Endodermal cell (in vitro differentiated cells): ENCODE measurements at regions not wholly inside any gene's neighbourhood (a gene's known extent, or its start where the extent isn't known, plus 50 kb on each side); places are given as distances from the start of the nearest gene placed in this dataset.

Experiments
- DNase-seq: peaks from one replicate; pipeline ENCODE4 v3.0.0-alpha.2; 2017
- H3K27ac ChIP-seq: 2 replicates; pipeline ENCODE4 v1.5.1; 2013; ENCODE audit warnings: mild to moderate bottlenecking, low read depth, low read length, moderate library complexity
- H3K27me3 ChIP-seq: 2 replicates; pipeline ENCODE4 v1.6.1; 2013; ENCODE audit warnings: mild to moderate bottlenecking, low read length, moderate library complexity; ENCODE audit not compliant: insufficient read depth, control insufficient read depth, poor library complexity, severe bottlenecking
- H3K36me3 ChIP-seq: 2 replicates; pipeline ENCODE4 v1.7.0; 2013; ENCODE audit warnings: mild to moderate bottlenecking, low read length, moderate library complexity; ENCODE audit not compliant: control insufficient read depth, insufficient read depth
- H3K4me1 ChIP-seq: one replicate; pipeline ENCODE4 v1.7.0; 2013; ENCODE audit warnings: low read length; ENCODE audit not compliant: control insufficient read depth, insufficient read depth
- H3K4me3 ChIP-seq: 2 replicates; pipeline ENCODE4 v1.5.1; 2013; ENCODE audit warnings: mild to moderate bottlenecking, low read length, moderate library complexity
- H3K9ac ChIP-seq: 2 replicates; pipeline ENCODE4 v1.6.1; 2013; ENCODE audit warnings: mild to moderate bottlenecking, low read length, moderate library complexity; ENCODE audit not compliant: poor library complexity, severe bottlenecking; ENCODE audit errors: extremely low read depth
- H3K9me3 ChIP-seq: 2 replicates; pipeline ENCODE4 v1.6.1; 2013; ENCODE audit warnings: mild to moderate bottlenecking, low read length, moderate library complexity; ENCODE audit not compliant: control insufficient read depth
- H3K27ac Mint-ChIP-seq: 2 replicates; pipeline ENCODE4 v1.8.0; 2020; ENCODE audit warnings: mixed read lengths
- H3K27me3 Mint-ChIP-seq: 2 replicates; pipeline ENCODE4 v1.8.0; 2021; ENCODE audit warnings: mild to moderate bottlenecking, mixed read lengths; ENCODE audit not compliant: insufficient read depth
- H3K36me3 Mint-ChIP-seq: 2 replicates; pipeline ENCODE4 v1.8.0; 2020; ENCODE audit warnings: low read depth, mixed read lengths
- H3K4me1 Mint-ChIP-seq: 2 replicates; pipeline ENCODE4 v1.8.0; 2020; ENCODE audit warnings: mixed read lengths
- H3K4me3 Mint-ChIP-seq: 2 replicates; pipeline ENCODE4 v1.8.0; 2020; ENCODE audit warnings: mild to moderate bottlenecking, moderate library complexity, mixed read lengths
- H3K9me3 Mint-ChIP-seq: 2 replicates; pipeline ENCODE4 v1.8.0; 2020; ENCODE audit warnings: mild to moderate bottlenecking, mixed read lengths
- CTCF ChIP-seq: fragments of 200-600 bp; sonication (generic); conservative IDR thresholded peaks from 2 replicates; pipeline ENCODE4 v1.5.0; 2021; ENCODE audit warnings: antibody characterized with exemption, mild to moderate bottlenecking
- WGBS, 2 experiments: methylation state at CpG; one replicate each; pipeline versions ENCODE4 v1.1.5 to v1.1.7; 2013; ENCODE audit warnings: missing lambda C conversion rate in 2 of 2, mixed read lengths in 1 of 2; ENCODE audit not compliant: insufficient coverage in 1 of 2, insufficient read length in 1 of 2; 5-methylcytosine and 5-hydroxymethylcytosine counted together

- Histone ChIP-seq H3K27me3 (no peaks in the 10 kb centered on the region), H3K4me3 (no peak overlapping the region), H3K4me1 (no peaks in the 10 kb centered on the region), H3K9me3 (no peaks in the 10 kb centered on the region), H3K36me3 (no peaks in the 10 kb centered on the region), H3K27ac (no peak overlapping the region), H3K9ac (no peak overlapping the region)
- no peaks in the 10 kb centered on the region for H3K4me1 Mint-ChIP-seq
- no peak overlapping the region for H3K4me3 Mint-ChIP-seq
- H3K36me3 Mint-ChIP-seq, result no peaks in the 10 kb centered on the region
- no peak for TF ChIP-seq CTCF
- WGBS, 2 experiments, result 58 to 71% methylated on average over 4 to 14 of the region's 14 CpGs
- H3K27ac Mint-ChIP-seq, result no peak overlapping the region
- H3K27me3 Mint-ChIP-seq, result no peaks in the 10 kb centered on the region
- DNase-seq, result no peak
- no peaks in the 10 kb centered on the region for H3K9me3 Mint-ChIP-seq
Observed at GRCh38 chr20:62577490-62577836, 64.8 kb upstream of the SLCO4A1 start.

- DNase-seq, result no peak
- WGBS, 2 experiments, result 74 to 81% methylated on average over 17 to 20 of the region's 20 CpGs
- H3K27me3 Mint-ChIP-seq, result no peaks in the 10 kb centered on the region
- no peaks in the 10 kb centered on the region for H3K27me3 ChIP-seq
- no peak overlapping the region for H3K4me3 Mint-ChIP-seq
- no peak overlapping the region for H3K27ac Mint-ChIP-seq
- no peak overlapping the region for H3K27ac ChIP-seq
- peak; percentile 17 for TF ChIP-seq CTCF
- no peaks in the 10 kb centered on the region for H3K36me3 ChIP-seq
- H3K4me3 ChIP-seq, result no peak overlapping the region
- no peaks in the 10 kb centered on the region for H3K36me3 Mint-ChIP-seq
- no peaks in the 10 kb centered on the region for H3K9me3 Mint-ChIP-seq
- no peaks in the 10 kb centered on the region for H3K4me1 ChIP-seq
- no peaks in the 10 kb centered on the region for H3K4me1 Mint-ChIP-seq
- no peak overlapping the region for H3K9ac ChIP-seq
- H3K9me3 ChIP-seq, result no peaks in the 10 kb centered on the region
Observed at GRCh38 chr20:62578294-62578897, 63.9 kb upstream of the SLCO4A1 start.

GRCh38 chr20:62580052-62580451, 62.3 kb upstream of the SLCO4A1 start:
- Histone ChIP-seq H3K27me3 (no peaks in the 10 kb centered on the region), H3K9me3 (no peaks in the 10 kb centered on the region), H3K9ac (no peak overlapping the region), H3K4me1 (no peaks in the 10 kb centered on the region), H3K27ac (no peak overlapping the region), H3K4me3 (no peak overlapping the region), H3K36me3 (no peaks in the 10 kb centered on the region)
- no peak for TF ChIP-seq CTCF
- no peaks in the 10 kb centered on the region for H3K9me3 Mint-ChIP-seq
- DNase-seq, result no peak
- no peak overlapping the region for H3K4me3 Mint-ChIP-seq
- H3K27me3 Mint-ChIP-seq, result no peaks in the 10 kb centered on the region
- H3K36me3 Mint-ChIP-seq, result no peaks in the 10 kb centered on the region
- no peak overlapping the region for H3K27ac Mint-ChIP-seq
- H3K4me1 Mint-ChIP-seq, result no peaks in the 10 kb centered on the region
- 56 to 67% methylated on average over 5 to 10 of the region's 10 CpGs for WGBS, 2 experiments
